ENCODE measurements at regions not wholly inside any gene's neighbourhood (a gene's known extent, or its start where the extent isn't known, plus 50 kb on each side); places are given as distances from the start of the nearest gene placed in this dataset.

GRCh38 chr12:24701343-24701742, 247.6 kb downstream of the BCAT1 start (continued):
- TF ChIP-seq, protein P1, sequence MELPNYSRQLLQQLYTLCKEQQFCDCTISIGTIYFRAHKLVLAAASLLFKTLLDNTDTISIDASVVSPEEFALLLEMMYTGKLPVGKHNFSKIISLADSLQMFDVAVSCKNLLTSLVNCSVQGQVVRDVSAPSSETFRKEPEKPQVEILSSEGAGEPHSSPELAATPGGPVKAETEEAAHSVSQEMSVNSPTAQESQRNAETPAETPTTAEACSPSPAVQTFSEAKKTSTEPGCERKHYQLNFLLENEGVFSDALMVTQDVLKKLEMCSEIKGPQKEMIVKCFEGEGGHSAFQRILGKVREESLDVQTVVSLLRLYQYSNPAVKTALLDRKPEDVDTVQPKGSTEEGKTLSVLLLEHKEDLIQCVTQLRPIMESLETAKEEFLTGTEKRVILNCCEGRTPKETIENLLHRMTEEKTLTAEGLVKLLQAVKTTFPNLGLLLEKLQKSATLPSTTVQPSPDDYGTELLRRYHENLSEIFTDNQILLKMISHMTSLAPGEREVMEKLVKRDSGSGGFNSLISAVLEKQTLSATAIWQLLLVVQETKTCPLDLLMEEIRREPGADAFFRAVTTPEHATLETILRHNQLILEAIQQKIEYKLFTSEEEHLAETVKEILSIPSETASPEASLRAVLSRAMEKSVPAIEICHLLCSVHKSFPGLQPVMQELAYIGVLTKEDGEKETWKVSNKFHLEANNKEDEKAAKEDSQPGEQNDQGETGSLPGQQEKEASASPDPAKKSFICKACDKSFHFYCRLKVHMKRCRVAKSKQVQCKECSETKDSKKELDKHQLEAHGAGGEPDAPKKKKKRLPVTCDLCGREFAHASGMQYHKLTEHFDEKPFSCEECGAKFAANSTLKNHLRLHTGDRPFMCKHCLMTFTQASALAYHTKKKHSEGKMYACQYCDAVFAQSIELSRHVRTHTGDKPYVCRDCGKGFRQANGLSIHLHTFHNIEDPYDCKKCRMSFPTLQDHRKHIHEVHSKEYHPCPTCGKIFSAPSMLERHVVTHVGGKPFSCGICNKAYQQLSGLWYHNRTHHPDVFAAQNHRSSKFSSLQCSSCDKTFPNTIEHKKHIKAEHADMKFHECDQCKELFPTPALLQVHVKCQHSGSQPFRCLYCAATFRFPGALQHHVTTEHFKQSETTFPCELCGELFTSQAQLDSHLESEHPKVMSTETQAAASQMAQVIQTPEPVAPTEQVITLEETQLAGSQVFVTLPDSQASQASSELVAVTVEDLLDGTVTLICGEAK (IDR thresholded peaks at IDR 0.05), result no peak
- TF ChIP-seq, protein P1 (CRISPR knock-in tag; IDR thresholded peaks at IDR 0.05), result no peak
- TF ChIP-seq ZSCAN25 (CRISPR knock-in tag; IDR thresholded peaks at IDR 0.05) (no peak), ZBTB43 (CRISPR knock-in tag; conservative IDR thresholded peaks at IDR 0.05) (no peak), SYNCRIP (IDR thresholded peaks at IDR 0.05; ENCODE audit: insufficient read depth, low read depth, low read length) (no peak), ZHX1 (CRISPR knock-in tag; IDR thresholded peaks at IDR 0.05; ENCODE audit: low read depth) (no peak), KDM5A (IDR thresholded peaks at IDR 0.05; ENCODE audit: borderline replicate concordance, low read length) (no peak)

Data from HepG2 (cell line).